Chondrocyte (in vitro differentiated cells): ENCODE measurements at regions not wholly inside any gene's neighbourhood (a gene's known extent, or its start where the extent isn't known, plus 50 kb on each side); places are given as distances from the start of the nearest gene placed in this dataset.

Source experiments
- DNase-seq: peaks from one replicate; pipeline ENCODE4 v3.0.0; 2021; ENCODE audit warnings: mixed read lengths, low spot score
- H3K27ac Mint-ChIP-seq: one replicate; pipeline ENCODE4 v1.8.0; 2021; ENCODE audit warnings: mild to moderate bottlenecking, moderate library complexity, mixed read lengths; ENCODE audit not compliant: unreplicated experiment
- H3K27me3 Mint-ChIP-seq: 2 replicates; pipeline ENCODE4 v1.8.0; 2021; ENCODE audit warnings: low read depth, mixed read lengths
- H3K36me3 Mint-ChIP-seq: 2 replicates; pipeline ENCODE4 v1.8.0; 2021; ENCODE audit warnings: low read depth, mixed read lengths
- H3K4me1 Mint-ChIP-seq: 2 replicates; pipeline ENCODE4 v1.8.0; 2021; ENCODE audit warnings: low read depth, mild to moderate bottlenecking, mixed read lengths
- H3K4me3 Mint-ChIP-seq: one replicate; pipeline ENCODE4 v1.8.0; 2021; ENCODE audit warnings: mild to moderate bottlenecking, moderate library complexity, mixed read lengths; ENCODE audit not compliant: unreplicated experiment
- H3K9me3 Mint-ChIP-seq: 2 replicates; pipeline ENCODE4 v1.8.0; 2021; ENCODE audit warnings: low read depth, mixed read lengths
- CTCF ChIP-seq: fragments of 200-600 bp; sonication (generic); IDR thresholded peaks from 2 replicates; pipeline ENCODE4 v1.5.0; 2021; ENCODE audit warnings: antibody characterized with exemption, mild to moderate bottlenecking, moderate library complexity

GRCh38 chr15:69658411-69658945 is 205.9 kb downstream of the RPLP1 start:
- no peaks in the 10 kb centered on the region for H3K9me3 Mint-ChIP-seq
- no peak overlapping the region for H3K4me3 Mint-ChIP-seq
- no peaks in the 10 kb centered on the region for H3K36me3 Mint-ChIP-seq
- no peak for TF ChIP-seq CTCF
- no peaks in the 10 kb centered on the region for H3K4me1 Mint-ChIP-seq
- DNase-seq = no peak
- H3K27me3 Mint-ChIP-seq = peaks cover 32% of the 10 kb centered on the region
- H3K27ac Mint-ChIP-seq = no peak overlapping the region

GRCh38 chr15:69659454-69660050 is 206.9 kb downstream of the RPLP1 start:
- no peak overlapping the region for H3K4me3 Mint-ChIP-seq
- no peak overlapping the region for H3K27ac Mint-ChIP-seq
- no peak for DNase-seq
- no peaks in the 10 kb centered on the region for H3K36me3 Mint-ChIP-seq
- H3K9me3 Mint-ChIP-seq = no peaks in the 10 kb centered on the region
- H3K4me1 Mint-ChIP-seq = no peaks in the 10 kb centered on the region
- TF ChIP-seq CTCF = no peak
- H3K27me3 Mint-ChIP-seq = peaks cover 30% of the 10 kb centered on the region

- peaks cover 31% of the 10 kb centered on the region for H3K27me3 Mint-ChIP-seq
Observed at GRCh38 chr15:69660114-69660513, 207.5 kb downstream of the RPLP1 start.

GRCh38 chr15:69660658-69661405 is 208.2 kb downstream of the RPLP1 start:
- H3K9me3 Mint-ChIP-seq = no peaks in the 10 kb centered on the region
- H3K27ac Mint-ChIP-seq = no peak overlapping the region
- H3K4me1 Mint-ChIP-seq = peaks cover 3% of the 10 kb centered on the region
- no peak for DNase-seq
- TF ChIP-seq CTCF = no peak
- no peak overlapping the region for H3K4me3 Mint-ChIP-seq
- H3K27me3 Mint-ChIP-seq = peaks cover 33% of the 10 kb centered on the region
- H3K36me3 Mint-ChIP-seq = no peaks in the 10 kb centered on the region

More at GRCh38 chr15:69660114-69660513, 207.5 kb downstream of the RPLP1 start:
- Mint-ChIP-seq H3K4me1 (no peaks in the 10 kb centered on the region), H3K9me3 (no peaks in the 10 kb centered on the region), H3K4me3 (no peak overlapping the region), H3K27ac (no peak overlapping the region), H3K36me3 (no peaks in the 10 kb centered on the region)
- DNase-seq = no peak
- no peak for TF ChIP-seq CTCF

GRCh38 chr15:69661446-69661845 is 208.8 kb downstream of the RPLP1 start:
- H3K9me3 Mint-ChIP-seq = no peaks in the 10 kb centered on the region
- DNase-seq = no peak
- peaks cover 33% of the 10 kb centered on the region for H3K27me3 Mint-ChIP-seq
- H3K4me1 Mint-ChIP-seq = peaks cover 8% of the 10 kb centered on the region
- H3K4me3 Mint-ChIP-seq = no peak overlapping the region
- no peak for TF ChIP-seq CTCF
- no peak overlapping the region for H3K27ac Mint-ChIP-seq
- H3K36me3 Mint-ChIP-seq = no peaks in the 10 kb centered on the region
